ENCODE measurements at regions not wholly inside any gene's neighbourhood (a gene's known extent, or its start where the extent isn't known, plus 50 kb on each side); places are given as distances from the start of the nearest gene placed in this dataset.
"Not testable (repeated sequence)": the region's sequence is repeated elsewhere in the genome, so short reads cannot be mapped to it uniquely, and the experiment has no call there.

DNA sequence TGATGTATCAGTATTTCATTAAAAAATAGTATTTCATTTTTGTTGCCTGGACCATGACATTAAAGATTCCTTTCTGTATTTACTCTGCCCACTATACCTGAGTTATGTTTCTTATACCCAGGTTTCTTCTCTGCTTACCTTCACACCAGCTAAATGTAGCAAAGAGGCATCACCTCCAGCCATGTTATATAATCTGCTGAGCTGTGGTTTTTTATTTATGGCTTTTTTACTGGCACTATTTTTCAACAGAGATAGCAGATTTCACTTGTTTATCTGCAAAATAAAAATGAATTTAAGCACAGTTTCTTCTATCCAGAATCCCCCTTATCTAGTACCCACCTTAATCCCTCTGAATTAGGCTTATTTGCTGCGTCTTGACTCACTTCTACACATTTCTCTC is 979.0 kb upstream of the MAN1A1 start:
- DNase-seq = no peak

DNA sequence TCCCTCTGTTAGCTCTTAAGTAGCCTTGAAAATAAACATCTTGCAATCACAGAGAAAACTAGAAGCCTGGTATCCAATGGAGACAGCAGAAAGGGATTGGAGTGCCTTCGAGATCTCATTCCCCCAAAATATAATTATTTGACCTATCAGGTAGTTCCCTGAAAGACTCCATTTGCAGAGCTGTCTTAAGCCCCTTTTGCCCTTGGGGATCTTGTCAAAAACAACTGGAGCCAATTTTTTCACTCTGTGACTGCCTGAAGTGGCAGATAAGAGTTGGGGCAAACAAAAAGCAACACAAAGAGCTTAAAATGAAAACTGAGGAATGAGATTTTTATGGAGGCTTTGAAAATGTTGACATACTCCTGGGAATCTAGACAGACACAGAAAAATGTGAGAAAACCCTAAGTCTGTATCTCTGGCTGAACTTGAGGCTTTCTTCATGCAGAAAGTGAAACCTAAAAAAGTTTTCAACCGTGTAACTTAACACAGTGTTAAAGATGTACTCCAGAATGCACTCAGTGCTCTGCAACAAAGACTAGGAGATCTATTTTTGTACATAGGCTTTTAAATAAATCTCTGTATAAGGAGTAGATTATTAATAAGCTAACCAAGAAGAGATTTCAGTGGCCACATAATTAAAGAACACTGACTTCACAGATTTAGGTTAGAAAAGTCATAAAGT is 971.1 kb upstream of the MAN1A1 start:
- no peak for DNase-seq

GRCh38 chr6:120304223-120304622 is 954.7 kb upstream of the MAN1A1 start:
- no peak for DNase-seq

DNA sequence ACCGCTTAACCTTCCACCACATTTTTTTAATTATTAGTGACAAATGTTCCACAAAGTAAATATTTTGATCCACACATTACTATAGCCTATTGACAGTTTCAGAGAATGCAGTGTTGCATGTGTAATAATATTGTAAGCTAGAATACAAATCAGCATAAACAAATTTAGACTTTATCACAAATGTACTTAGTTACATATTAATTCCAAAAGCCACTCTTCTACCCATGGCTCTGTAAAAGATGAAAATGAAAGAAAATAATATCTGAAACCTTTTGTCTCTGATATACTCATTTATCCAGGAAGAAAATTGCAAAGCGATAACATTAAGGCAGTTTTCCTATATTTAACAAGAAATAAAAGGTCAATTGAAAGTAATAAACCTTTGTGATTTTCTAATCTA is 954.0 kb upstream of the MAN1A1 start:
- DNase-seq = no peak

GRCh38 chr6:120302041-120302440 is 952.5 kb upstream of the MAN1A1 start:
- DNase-seq = no peak

DNA sequence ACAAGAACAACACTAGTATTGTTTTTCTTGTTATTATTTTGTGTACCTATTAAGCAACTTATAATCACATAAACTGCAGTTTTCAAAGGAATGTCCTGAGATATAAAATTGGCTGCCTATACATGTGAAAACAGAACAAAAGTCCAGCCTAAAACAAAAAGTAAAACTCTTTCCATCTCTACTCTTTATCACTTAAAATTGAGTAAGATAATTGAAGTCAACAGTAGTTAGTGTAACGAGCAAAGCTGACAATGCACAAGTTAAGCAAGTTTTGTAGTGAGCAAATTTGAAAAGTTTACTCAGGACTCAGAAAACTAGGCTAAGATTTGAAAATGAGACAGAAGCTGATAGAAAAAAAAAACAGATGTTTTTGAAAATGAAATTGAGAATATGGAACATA is 941.4 kb upstream of the MAN1A1 start:
- no peak for DNase-seq

GRCh38 chr6:120282005-120282404 is 932.4 kb upstream of the MAN1A1 start:
- DNase-seq = no peak

- no peak for DNase-seq
Observed at GRCh38 chr6:120279466-120280167, 930.1 kb upstream of the MAN1A1 start.

DNA sequence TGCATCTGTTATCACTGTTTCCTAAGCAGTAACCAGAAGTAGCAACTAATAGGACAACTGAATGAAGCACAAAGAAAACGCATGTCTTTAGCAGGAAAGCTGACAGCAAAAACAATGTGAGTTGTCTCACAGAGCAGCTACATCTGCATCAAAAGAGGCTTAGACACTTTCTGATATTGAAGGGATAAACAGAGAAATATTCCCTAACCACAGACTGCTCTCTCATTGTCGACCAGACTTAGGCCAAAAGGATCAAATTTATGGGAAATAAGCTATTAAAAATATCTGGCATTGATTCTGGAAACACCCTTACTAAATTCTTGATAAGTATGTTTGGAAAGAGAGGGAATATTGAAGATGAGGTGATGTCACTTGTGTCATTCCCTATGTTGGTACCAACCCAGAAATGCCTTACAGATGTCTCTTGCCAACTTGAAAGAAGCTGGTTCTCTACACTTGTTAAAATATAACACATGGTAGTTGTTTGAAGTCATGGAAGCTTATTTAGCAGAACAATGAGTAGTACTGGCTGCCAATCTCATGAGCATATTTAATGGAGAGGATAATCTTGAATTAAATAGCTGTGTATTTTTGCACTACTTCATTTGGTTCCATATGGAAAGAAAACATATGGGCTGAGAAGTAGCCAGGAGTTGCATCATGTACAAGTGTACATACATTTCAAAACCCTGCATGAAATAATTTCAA is 929.3 kb upstream of the MAN1A1 start:
- no peak for DNase-seq

GRCh38 chr6:120274547-120274946 is 925.0 kb upstream of the MAN1A1 start:
- no peak for DNase-seq

DNA sequence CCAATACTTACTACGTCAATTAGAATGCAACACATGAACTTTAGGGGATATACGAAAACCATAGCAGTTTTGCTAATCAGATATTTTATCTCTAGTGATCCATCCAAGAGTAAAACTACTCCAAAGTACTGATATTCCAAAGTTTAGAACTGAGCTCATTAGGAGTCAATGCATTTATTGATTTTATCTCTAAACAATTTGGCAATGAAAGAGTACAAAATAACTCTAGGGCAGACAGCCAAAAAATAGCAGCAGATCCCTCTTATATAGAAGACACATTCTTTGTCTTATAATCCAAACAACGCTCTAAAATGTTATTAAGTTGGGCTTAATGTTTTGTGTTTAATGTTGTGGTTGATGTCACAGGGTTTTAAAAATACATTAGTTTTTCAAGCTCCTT is 923.9 kb upstream of the MAN1A1 start:
- no peak for DNase-seq

DNA sequence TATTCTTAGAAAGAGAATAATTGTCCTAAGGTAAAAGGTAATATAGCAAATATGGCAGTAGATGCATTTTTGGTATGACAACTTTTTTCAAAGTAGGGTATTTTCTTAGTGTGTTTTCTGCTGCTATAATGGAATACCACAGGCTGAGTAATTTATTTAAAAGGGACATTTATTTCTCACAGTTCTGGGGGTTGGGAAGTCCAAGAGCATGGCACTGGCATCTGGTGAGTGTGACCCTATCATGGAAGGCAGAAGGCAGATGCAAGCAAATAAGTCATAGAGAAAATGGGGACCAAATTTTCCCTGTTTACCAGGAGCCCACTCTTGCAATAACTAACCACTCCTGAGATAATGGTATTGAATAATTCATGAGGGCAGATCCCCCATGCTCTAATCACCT is 922.5 kb upstream of the MAN1A1 start:
- no peak for DNase-seq

GRCh38 chr6:120268256-120268655 is 918.7 kb upstream of the MAN1A1 start:
- not testable (repeated sequence) for DNase-seq

- DNase-seq = no peak
Observed at GRCh38 chr6:120262354-120262753, 912.8 kb upstream of the MAN1A1 start.

- no peak for DNase-seq
Observed at GRCh38 chr6:120260636-120261035, 911.1 kb upstream of the MAN1A1 start.

DNA sequence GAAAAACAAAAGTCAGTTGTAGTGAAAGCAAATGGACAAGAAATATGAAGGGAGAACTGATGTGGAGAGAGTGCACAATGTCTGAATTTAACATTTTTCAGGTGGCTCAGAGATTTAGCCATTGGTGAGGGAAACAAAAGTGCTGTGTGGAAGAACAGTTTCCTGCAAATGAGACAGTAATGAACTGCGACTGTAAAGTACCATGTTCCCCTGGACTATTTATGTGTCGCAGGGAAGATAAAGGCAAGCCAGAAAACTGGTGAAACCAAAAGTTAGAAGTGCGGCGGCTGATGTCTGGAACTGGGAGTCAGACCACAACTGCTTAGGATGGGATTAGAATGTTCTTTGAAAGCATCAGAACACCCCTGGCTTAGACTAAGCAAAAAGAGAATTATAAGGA is 905.1 kb upstream of the MAN1A1 start:
- no peak for DNase-seq

DNA sequence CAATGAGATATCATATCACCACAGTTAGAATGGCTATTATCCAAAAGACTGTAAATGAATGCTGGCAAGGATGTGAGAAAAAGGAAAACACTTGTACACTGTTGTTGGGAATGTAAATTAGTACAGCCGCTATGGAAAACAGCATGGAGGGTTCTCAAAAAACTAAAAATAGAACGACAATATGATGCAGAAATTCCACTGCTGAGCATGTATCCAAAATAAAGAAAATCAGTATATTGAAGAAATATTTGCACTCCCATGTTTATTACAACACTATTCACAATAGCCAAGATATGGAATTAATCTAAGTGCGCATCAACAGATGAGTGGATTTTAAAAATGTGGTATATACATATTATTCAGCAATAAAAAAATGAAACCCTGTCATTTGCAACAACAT is 898.9 kb upstream of the MAN1A1 start:
- DNase-seq = no peak

- no peak for DNase-seq
Observed at GRCh38 chr6:120237221-120237620, 887.7 kb upstream of the MAN1A1 start.

DNA sequence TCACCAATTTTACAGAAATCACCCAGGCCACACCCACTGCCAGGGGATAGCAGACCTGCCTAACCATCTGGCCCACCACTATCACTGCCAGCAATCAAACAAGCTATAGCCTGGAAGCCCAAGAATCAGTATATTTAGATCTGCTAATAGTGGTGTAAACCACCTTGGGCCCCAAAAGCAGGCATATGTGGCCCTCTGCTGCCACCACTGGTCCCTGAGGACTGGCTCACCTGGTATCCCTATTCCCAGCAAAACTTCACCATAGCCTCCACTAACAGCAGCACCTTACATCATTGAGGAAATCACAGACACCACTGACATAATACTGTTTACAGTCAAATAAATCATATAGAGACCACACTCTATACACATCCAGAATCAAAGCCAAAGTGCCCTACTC is 880.4 kb upstream of the MAN1A1 start:
- no peak for DNase-seq

- no peak for DNase-seq
Observed at GRCh38 chr6:120228297-120228696, 878.7 kb upstream of the MAN1A1 start.

DNA sequence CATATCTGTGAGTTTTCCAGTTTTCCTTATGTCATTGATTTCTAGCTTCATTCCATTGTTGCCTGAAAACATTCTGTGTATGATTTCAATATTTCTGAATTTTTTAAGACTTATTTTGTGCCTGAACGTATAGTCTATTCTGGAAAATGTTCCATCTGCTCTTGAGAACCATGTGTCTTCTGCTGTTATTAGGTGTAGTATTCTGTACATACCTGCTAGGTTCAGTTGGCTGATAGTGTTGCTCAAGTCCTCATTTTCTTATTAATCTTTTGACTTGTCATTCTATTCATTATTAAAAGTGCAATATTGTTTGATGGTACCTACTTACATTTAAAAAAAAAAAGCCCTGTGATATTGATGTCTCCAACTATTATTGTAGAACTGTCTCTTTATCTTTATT is 869.8 kb upstream of the MAN1A1 start:
- DNase-seq = no peak

GRCh38 chr6:120214088-120214499 is 864.5 kb upstream of the MAN1A1 start:
- DNase-seq = no peak

- DNase-seq = no peak
Observed at GRCh38 chr6:120211955-120212792, 862.6 kb upstream of the MAN1A1 start.

Measured in CD4-positive, alpha-beta T cell treated with Interleukin-17A for 1 hour (primary cell).